RWPE2 (cell line): ENCODE measurements at regions not wholly inside any gene's neighbourhood (a gene's known extent, or its start where the extent isn't known, plus 50 kb on each side); places are given as distances from the start of the nearest gene placed in this dataset.
A peak's percentile ranks its signal among the peaks of the same experiment; 100 is the strongest.

Source experiments
- ATAC-seq: fragments of 200-7000 bp; cut with Tn5 transposase; 3 replicates; pipeline ENCODE4 v1.9.1; 2021; ENCODE audit warnings: low read depth
- DNase-seq: peaks from one replicate; pipeline ENCODE4 v3.0.0-alpha.2; 2020; ENCODE audit warnings: low spot score
- H3K27ac ChIP-seq: fragments of 450-650 bp; 2 replicates; pipeline ENCODE4 v1.5.1; 2017; ENCODE audit warnings: mild to moderate bottlenecking; ENCODE audit not compliant: poor library complexity, severe bottlenecking
- H3K27me3 ChIP-seq: fragments of 250-450 bp; sonication (Bioruptor Pico); 2 replicates; pipeline ENCODE4 v1.5.1; 2021; ENCODE audit warnings: mild to moderate bottlenecking, moderate library complexity; ENCODE audit not compliant: insufficient read depth, poor library complexity, severe bottlenecking
- H3K36me3 ChIP-seq: fragments of 250-450 bp; sonication (Bioruptor Pico); 2 replicates; pipeline ENCODE4 v1.5.1; 2020; ENCODE audit warnings: low read depth, mild to moderate bottlenecking, moderate library complexity
- H3K4me1 ChIP-seq: fragments of 250-450 bp; sonication (Bioruptor Pico); 2 replicates; pipeline ENCODE4 v1.5.1; 2021; ENCODE audit warnings: mild to moderate bottlenecking, moderate library complexity; ENCODE audit not compliant: insufficient read depth, poor library complexity, severe bottlenecking
- H3K4me3 ChIP-seq: fragments of 250-450 bp; sonication (Bioruptor Pico); 2 replicates; pipeline ENCODE4 v1.5.1; 2021; ENCODE audit warnings: mild to moderate bottlenecking, moderate library complexity; ENCODE audit not compliant: severe bottlenecking
- H3K9me3 ChIP-seq: fragments of 250-450 bp; sonication (Bioruptor Pico); 2 replicates; pipeline ENCODE4 v1.5.1; 2021; ENCODE audit warnings: mild to moderate bottlenecking, moderate library complexity; ENCODE audit not compliant: severe bottlenecking
- TF ChIP-seq, protein P1 (sequence below): fragments of 450-650 bp; IDR thresholded peaks from one replicate; pipeline ENCODE4 v1.5.1; 2017; ENCODE audit warnings: mild to moderate bottlenecking, moderate library complexity; ENCODE audit not compliant: poor library complexity, severe bottlenecking

DNA sequence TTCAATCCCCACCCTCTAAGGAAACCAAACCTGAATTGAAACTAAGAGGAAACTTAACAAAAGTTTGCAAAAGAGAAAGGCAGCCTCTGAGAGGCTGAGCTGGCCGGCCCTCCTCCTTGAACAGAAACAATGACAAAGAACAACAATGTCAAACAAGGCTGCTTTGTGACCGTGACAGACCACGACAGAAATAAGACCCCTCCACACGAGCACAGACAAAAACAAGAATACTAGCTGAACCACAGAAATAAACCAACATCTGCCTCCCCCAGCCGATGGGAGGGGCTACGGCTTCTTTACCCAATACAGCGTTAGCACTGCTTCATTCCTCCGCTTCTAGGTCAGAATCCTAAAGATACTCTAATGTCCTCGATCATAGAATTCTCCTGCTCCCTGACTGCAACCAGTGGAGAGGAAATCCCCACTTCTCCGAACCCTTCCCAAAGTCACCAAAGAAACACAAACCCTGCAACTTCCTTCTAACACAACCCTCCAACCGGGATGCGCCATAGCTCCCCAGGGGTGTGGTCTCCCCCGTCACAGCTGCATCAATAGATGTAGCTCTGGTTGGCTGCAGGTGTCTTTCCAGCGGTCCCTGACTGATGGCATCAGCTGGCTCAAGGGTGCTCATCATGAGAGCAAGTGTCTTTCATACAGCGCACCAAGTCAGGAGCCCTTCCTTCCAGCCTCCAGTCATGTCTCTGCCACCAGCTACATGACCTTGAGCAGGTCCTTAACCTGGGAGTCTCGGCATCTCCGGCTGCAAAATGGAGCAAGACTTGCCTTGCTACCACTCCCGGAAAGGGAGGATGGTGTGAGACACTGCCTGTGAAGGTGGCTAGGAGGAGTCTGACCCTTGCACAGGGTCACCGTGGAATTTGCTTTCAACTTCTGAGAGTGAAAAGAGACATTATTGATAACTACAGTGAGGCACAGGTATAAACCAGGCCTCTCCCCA, 198.6 kb downstream of the HAUS1 start:
- H3K36me3 ChIP-seq, result no peaks in the 10 kb centered on the region
- ATAC-seq, result no peak
- no peaks in the 10 kb centered on the region for H3K27me3 ChIP-seq
- no peaks in the 10 kb centered on the region for H3K4me1 ChIP-seq
- H3K4me3 ChIP-seq, result no peak overlapping the region
- H3K9me3 ChIP-seq, result no peaks in the 10 kb centered on the region
- TF ChIP-seq, protein P1, sequence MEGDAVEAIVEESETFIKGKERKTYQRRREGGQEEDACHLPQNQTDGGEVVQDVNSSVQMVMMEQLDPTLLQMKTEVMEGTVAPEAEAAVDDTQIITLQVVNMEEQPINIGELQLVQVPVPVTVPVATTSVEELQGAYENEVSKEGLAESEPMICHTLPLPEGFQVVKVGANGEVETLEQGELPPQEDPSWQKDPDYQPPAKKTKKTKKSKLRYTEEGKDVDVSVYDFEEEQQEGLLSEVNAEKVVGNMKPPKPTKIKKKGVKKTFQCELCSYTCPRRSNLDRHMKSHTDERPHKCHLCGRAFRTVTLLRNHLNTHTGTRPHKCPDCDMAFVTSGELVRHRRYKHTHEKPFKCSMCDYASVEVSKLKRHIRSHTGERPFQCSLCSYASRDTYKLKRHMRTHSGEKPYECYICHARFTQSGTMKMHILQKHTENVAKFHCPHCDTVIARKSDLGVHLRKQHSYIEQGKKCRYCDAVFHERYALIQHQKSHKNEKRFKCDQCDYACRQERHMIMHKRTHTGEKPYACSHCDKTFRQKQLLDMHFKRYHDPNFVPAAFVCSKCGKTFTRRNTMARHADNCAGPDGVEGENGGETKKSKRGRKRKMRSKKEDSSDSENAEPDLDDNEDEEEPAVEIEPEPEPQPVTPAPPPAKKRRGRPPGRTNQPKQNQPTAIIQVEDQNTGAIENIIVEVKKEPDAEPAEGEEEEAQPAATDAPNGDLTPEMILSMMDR, result no peak
- H3K27ac ChIP-seq, result no peak overlapping the region
- DNase-seq, result no peak

DNA sequence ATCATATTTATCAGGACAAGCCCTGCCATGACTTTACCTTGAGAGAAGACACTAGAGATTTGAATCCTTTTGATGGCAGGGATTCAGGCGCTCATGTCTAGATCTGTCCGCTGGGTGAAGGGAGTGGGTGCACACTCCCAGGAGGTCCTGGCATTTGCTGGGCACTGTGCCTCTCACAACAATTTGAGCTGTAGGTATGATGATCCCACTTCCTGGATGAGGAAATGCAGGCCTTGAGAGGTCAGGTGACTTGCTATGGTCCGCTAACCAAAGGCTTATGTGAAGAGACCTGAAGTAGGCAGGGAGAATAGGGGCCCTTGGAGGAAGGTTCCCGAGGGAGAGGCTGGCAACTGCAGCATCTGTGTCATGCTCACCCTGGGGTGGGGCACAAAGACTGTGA, 206.1 kb downstream of the HAUS1 start:
- H3K9me3 ChIP-seq, result no peaks in the 10 kb centered on the region
- no peaks in the 10 kb centered on the region for H3K36me3 ChIP-seq
- H3K4me1 ChIP-seq, result peaks cover 4% of the 10 kb centered on the region
- ATAC-seq (peak; percentile 40; the same call in 1 of the 3 replicates), DNase-seq (no peak)
- no peaks in the 10 kb centered on the region for H3K27me3 ChIP-seq
- H3K4me3 ChIP-seq, result no peak overlapping the region
- TF ChIP-seq, protein P1, result no peak
- H3K27ac ChIP-seq, result no peak overlapping the region

DNA sequence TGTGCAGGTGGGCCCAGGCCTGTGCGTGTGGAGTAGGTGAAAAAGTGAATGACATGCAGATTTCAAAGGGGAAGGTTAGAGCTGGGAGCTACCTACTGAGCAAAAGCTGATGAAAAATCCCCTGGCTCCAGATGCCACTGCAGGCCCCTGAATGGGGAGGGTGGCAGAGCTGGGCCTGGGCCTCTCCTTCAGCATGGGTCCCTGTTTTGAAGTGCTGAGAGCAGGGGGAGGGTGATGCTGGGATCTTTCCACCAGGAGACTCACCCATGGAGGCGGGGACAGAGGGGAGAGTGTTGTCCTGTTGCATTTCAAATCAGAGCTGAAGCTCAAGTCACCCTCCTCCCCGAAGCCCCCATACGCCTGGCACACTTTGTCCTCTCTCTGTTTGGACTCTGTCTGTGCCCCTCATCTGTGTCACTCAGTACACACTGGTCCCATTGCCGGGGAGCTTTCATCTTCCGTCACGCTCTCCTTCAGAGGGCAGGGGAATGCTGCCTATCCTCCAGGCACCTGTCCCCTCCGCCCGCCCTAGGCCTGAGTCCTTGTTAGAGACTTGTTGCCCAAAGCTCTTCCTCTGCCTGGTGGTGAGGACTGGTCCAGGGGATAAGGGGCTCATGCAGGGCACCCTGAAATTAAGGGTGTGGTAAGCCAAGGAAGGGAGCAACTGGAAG, 206.6 kb downstream of the HAUS1 start:
- H3K27ac ChIP-seq, result no peak overlapping the region
- ATAC-seq (no peak; the same call in 2 of the 3 replicates), DNase-seq (no peak)
- no peak overlapping the region for H3K4me3 ChIP-seq
- TF ChIP-seq, protein P1, result no peak
- no peaks in the 10 kb centered on the region for H3K27me3 ChIP-seq
- no peaks in the 10 kb centered on the region for H3K36me3 ChIP-seq
- H3K4me1 ChIP-seq, result peaks cover 4% of the 10 kb centered on the region
- no peaks in the 10 kb centered on the region for H3K9me3 ChIP-seq

DNA sequence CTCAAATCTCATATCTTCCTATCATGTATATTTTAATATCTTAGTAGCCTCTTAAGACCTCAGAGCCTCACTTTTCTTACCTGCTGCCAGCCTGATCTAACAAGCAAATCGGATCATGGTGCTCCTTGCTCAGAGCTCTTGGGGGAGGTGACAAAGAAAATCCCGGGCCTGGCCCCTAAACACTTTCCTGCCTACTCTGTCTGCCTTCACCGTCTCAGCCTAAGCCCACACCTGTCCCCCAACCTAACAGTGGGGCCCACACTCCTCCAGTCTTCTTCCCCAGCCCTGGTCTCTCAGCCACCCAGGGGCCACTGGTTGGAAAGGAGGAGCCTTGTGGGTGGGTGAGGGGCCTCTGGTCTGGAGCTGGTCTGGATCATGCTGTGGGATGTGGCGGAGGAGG, 207.3 kb downstream of the HAUS1 start:
- Histone ChIP-seq H3K36me3 (no peaks in the 10 kb centered on the region), H3K27ac (no peak overlapping the region), H3K4me1 (peaks cover 4% of the 10 kb centered on the region), H3K9me3 (no peaks in the 10 kb centered on the region), H3K4me3 (no peak overlapping the region), H3K27me3 (no peaks in the 10 kb centered on the region)
- TF ChIP-seq, protein P1, result no peak
- no peak for DNase-seq
- no peak for ATAC-seq
